HEK293 (cell line): ENCODE measurements at regions not wholly inside any gene's neighbourhood (a gene's known extent, or its start where the extent isn't known, plus 50 kb on each side); places are given as distances from the start of the nearest gene placed in this dataset.

Experiments
- CTCF ChIA-PET: fragments of 350-600 bp; formaldehyde crosslinking; extraction: SDS; loops from one replicate; lab custom pipeline; 2021; ENCODE audit warnings: antibody characterized with exemption; lab: Yijun Ruan, JAX
- POLR2A ChIA-PET: fragments of 300-600 bp; formaldehyde crosslinking; extraction: SDS; loops from one replicate; lab custom pipeline; 2020; ENCODE audit warnings: antibody characterized with exemption, inconsistent platforms; lab: Yijun Ruan, JAX
- H3K27ac ChIP-seq: fragments of 200-500 bp; sonication (Bioruptor generic); 2 replicates; pipeline ENCODE4 v1.5.1; 2014; ENCODE audit warnings: low read depth, low read length, control low read depth, inconsistent platforms; ENCODE audit errors: extremely low read depth
- H3K36me3 ChIP-seq, 2 experiments: fragments of 200-500 bp in 1 of 2; sonication (Bioruptor generic) in 1 of 2; 1 replicate in 1 of 2; 2 replicates in 1 of 2; pipeline ENCODE4 v1.5.1; 2014 to 2017; ENCODE audit warnings: inconsistent platforms in 2 of 2, low read length in 2 of 2; ENCODE audit not compliant: control insufficient read depth in 2 of 2, insufficient read depth in 1 of 2
- H3K4me1 ChIP-seq: fragments of 200-500 bp; sonication (Bioruptor generic); 2 replicates; pipeline ENCODE4 v1.5.1; 2014; ENCODE audit warnings: mild to moderate bottlenecking, low read length, inconsistent platforms; ENCODE audit not compliant: control insufficient read depth, insufficient read depth
- H3K4me3 ChIP-seq: 2 replicates; pipeline ENCODE4 v1.5.1; 2011; ENCODE audit warnings: low read depth, mild to moderate bottlenecking, control low read depth, low read length, moderate library complexity
- H3K9me3 ChIP-seq: fragments of 200-500 bp; sonication (Bioruptor generic); 2 replicates; pipeline ENCODE4 v1.5.1; 2014; ENCODE audit warnings: low read depth, low read length, inconsistent platforms; ENCODE audit not compliant: control insufficient read depth, insufficient read depth
- BCL6B ChIP-seq: fragments of 450-650 bp; formaldehyde crosslinking; IDR thresholded peaks from 2 replicates; pipeline ENCODE4 v1.5.1; 2017; ENCODE audit warnings: missing biosample characterization, missing genetic modification characterization
- INSM2 ChIP-seq: fragments of 450-650 bp; formaldehyde crosslinking; IDR thresholded peaks from 2 replicates; pipeline ENCODE4 v1.5.1; 2016; ENCODE audit warnings: missing biosample characterization, missing genetic modification characterization
- KLF9 ChIP-seq: fragments of 450-650 bp; formaldehyde crosslinking; IDR thresholded peaks from 2 replicates; pipeline ENCODE4 v1.5.1; 2016; ENCODE audit warnings: missing biosample characterization, missing genetic modification characterization, low read depth
- MYNN ChIP-seq: fragments of 450-650 bp; formaldehyde crosslinking; IDR thresholded peaks from 2 replicates; pipeline ENCODE4 v1.5.1; 2016; ENCODE audit warnings: missing biosample characterization, missing genetic modification characterization, borderline replicate concordance
- TSHZ1 ChIP-seq: fragments of 450-650 bp; formaldehyde crosslinking; IDR thresholded peaks from 2 replicates; pipeline ENCODE4 v1.5.1; 2016; ENCODE audit warnings: missing biosample characterization, missing genetic modification characterization, borderline replicate concordance
- YY1 ChIP-seq: fragments of 450-650 bp; formaldehyde crosslinking; IDR thresholded peaks from 2 replicates; pipeline ENCODE4 v1.5.1; 2018; ENCODE audit warnings: missing biosample characterization, missing genetic modification characterization
- ZBTB10 ChIP-seq: fragments of 450-650 bp; formaldehyde crosslinking; IDR thresholded peaks from 2 replicates; pipeline ENCODE4 v1.5.1; 2016; ENCODE audit warnings: missing biosample characterization, missing genetic modification characterization
- ZBTB21 ChIP-seq: fragments of 450-650 bp; formaldehyde crosslinking; IDR thresholded peaks from 2 replicates; pipeline ENCODE4 v1.5.1; 2017; ENCODE audit warnings: missing biosample characterization, missing genetic modification characterization
- ZNF132 ChIP-seq: fragments of 450-650 bp; formaldehyde crosslinking; IDR thresholded peaks from 2 replicates; pipeline ENCODE4 v1.5.1; 2017; ENCODE audit warnings: missing biosample characterization, missing genetic modification characterization, borderline replicate concordance
- ZNF2 ChIP-seq: fragments of 450-650 bp; formaldehyde crosslinking; IDR thresholded peaks from 2 replicates; pipeline ENCODE4 v1.5.1; 2016; ENCODE audit warnings: missing biosample characterization, missing genetic modification characterization
- ZNF223 ChIP-seq: fragments of 450-650 bp; formaldehyde crosslinking; IDR thresholded peaks from 2 replicates; pipeline ENCODE4 v1.5.1; 2016; ENCODE audit warnings: missing biosample characterization, missing genetic modification characterization
- ZNF248 ChIP-seq: fragments of 450-650 bp; formaldehyde crosslinking; IDR thresholded peaks from 2 replicates; pipeline ENCODE4 v1.5.1; 2017; ENCODE audit warnings: missing biosample characterization, missing genetic modification characterization
- ZNF266 ChIP-seq: fragments of 450-650 bp; formaldehyde crosslinking; IDR thresholded peaks from 2 replicates; pipeline ENCODE4 v1.5.1; 2016; ENCODE audit warnings: missing biosample characterization, missing genetic modification characterization, low read depth
- ZNF335 ChIP-seq: fragments of 450-650 bp; formaldehyde crosslinking; conservative IDR thresholded peaks from 2 replicates; pipeline ENCODE4 v1.5.1; 2016; ENCODE audit warnings: missing biosample characterization, missing genetic modification characterization
- ZNF433 ChIP-seq: fragments of 450-650 bp; formaldehyde crosslinking; IDR thresholded peaks from 2 replicates; pipeline ENCODE4 v1.5.1; 2016; ENCODE audit warnings: missing biosample characterization, missing genetic modification characterization, low read depth
- ZNF48 ChIP-seq: fragments of 450-650 bp; formaldehyde crosslinking; IDR thresholded peaks from 2 replicates; pipeline ENCODE4 v1.5.1; 2016; ENCODE audit warnings: missing biosample characterization, missing genetic modification characterization
- ZNF621 ChIP-seq: fragments of 450-650 bp; formaldehyde crosslinking; IDR thresholded peaks from 2 replicates; pipeline ENCODE4 v1.5.1; 2017; ENCODE audit warnings: missing biosample characterization, missing genetic modification characterization
- ZNF629 ChIP-seq: fragments of 450-650 bp; formaldehyde crosslinking; IDR thresholded peaks from 2 replicates; pipeline ENCODE4 v1.5.1; 2017; ENCODE audit warnings: missing biosample characterization, missing genetic modification characterization
- ZNF658 ChIP-seq: fragments of 450-650 bp; formaldehyde crosslinking; IDR thresholded peaks from 2 replicates; pipeline ENCODE4; 2016; ENCODE audit warnings: missing biosample characterization, missing genetic modification characterization
- ZNF670 ChIP-seq: fragments of 450-650 bp; formaldehyde crosslinking; IDR thresholded peaks from 2 replicates; pipeline ENCODE4 v1.5.1; 2016; ENCODE audit warnings: missing biosample characterization, missing genetic modification characterization, low read depth
- ZNF76 ChIP-seq: fragments of 450-650 bp; formaldehyde crosslinking; IDR thresholded peaks from 2 replicates; pipeline ENCODE4; 2016; ENCODE audit warnings: low read depth, missing biosample characterization, missing genetic modification characterization, borderline replicate concordance
- ZSCAN30 ChIP-seq: fragments of 450-650 bp; IDR thresholded peaks from 2 replicates; pipeline ENCODE4 v1.5.1; 2018; ENCODE audit warnings: missing biosample characterization, mild to moderate bottlenecking, missing genetic modification characterization, moderate library complexity

- no peak overlapping the region for H3K4me3 ChIP-seq
- no peak overlapping the region for H3K27ac ChIP-seq
- no peaks in the 10 kb centered on the region for H3K9me3 ChIP-seq
- no peak for TF ChIP-seq TSHZ1 (tag by site-specific recombination)
- TF ChIP-seq ZNF658 (tag by site-specific recombination), result no peak
- TF ChIP-seq ZNF621, result no peak
- no peak for TF ChIP-seq ZSCAN30 (tag by site-specific recombination)
- no peak for TF ChIP-seq ZNF266
- no peak for TF ChIP-seq BCL6B (tag by site-specific recombination)
- no peak for TF ChIP-seq MYNN (tag by site-specific recombination)
- TF ChIP-seq ZBTB21 (tag by site-specific recombination), result no peak
- no peak for TF ChIP-seq ZNF2 (tag by site-specific recombination)
- TF ChIP-seq ZNF223, result no peak
- TF ChIP-seq, all 188 proteins: peak for 0
- no peaks in the 10 kb centered on the region for H3K36me3 ChIP-seq
- ChIA-PET CTCF (interaction anchor here (0.7 to 1.1 kb wide), 2 partner anchors 41 to 72 kb away, joined by 3 to 4 read pairs; no protein-coding TSS in a partner anchor), POLR2A (no interaction called here)
- no peaks in the 10 kb centered on the region for H3K4me1 ChIP-seq
Observed at GRCh38 chr1:13929313-13929712, 229.3 kb downstream of the PRDM2 start.

DNA sequence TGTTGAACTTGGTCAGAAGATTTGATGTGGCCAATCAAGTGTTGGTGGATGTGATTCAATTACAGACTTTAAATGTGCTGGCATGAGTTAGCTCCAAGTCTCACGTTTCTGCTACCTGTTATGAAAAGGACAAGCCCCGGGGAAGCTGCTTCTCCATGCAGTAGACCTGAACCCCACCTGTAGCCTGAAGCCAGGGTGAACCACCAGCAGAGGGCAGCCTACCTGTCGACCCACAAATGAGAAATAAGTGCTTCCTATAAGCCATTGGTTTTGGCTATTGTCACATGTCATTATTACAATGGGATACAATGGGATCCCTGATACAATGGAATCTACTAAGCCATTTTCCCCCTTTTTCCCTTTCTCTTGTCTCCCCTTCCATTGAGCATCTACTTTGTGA is 230.2 kb downstream of the PRDM2 start:
- Histone ChIP-seq H3K36me3 (no peaks in the 10 kb centered on the region), H3K4me3 (no peak overlapping the region)
- POLR2A ChIA-PET, result no interaction called here
- no peak for TF ChIP-seq ZNF248 (tag by site-specific recombination)
- TF ChIP-seq, all 188 proteins: peak for 0
- no peaks in the 10 kb centered on the region for H3K4me1 ChIP-seq
- no peaks in the 10 kb centered on the region for H3K9me3 ChIP-seq
- CTCF ChIA-PET, result interaction anchor here (0.7 kb wide), 2 partner anchors 33 to 1598 kb away, joined by 3 to 6 read pairs; no protein-coding TSS in a partner anchor
- H3K27ac ChIP-seq, result no peak overlapping the region

DNA sequence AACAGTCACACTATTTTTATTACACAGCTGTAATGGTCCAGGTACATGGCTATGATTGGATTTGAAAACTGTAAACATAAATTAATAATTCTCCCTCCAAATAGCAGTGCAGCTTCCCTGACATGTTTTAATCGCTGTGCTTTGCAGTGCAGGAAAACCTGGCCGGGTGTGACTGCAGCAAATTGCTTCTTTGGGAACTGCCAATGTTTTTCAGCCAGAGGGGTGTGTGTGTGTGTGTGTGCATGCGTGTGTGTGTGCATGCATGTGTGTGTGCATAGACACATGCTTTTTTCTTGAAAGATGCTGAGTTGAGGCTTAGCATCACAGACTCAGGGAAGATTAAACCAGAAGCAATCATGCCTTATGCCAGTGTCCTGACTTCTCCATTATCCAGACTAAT is 231.2 kb downstream of the PRDM2 start:
- ChIA-PET CTCF (interaction anchor here (1.2 kb wide), 1 partner anchor 496 kb away, joined by 3 read pairs; no protein-coding TSS in a partner anchor), POLR2A (no interaction called here)
- Histone ChIP-seq H3K27ac (no peak overlapping the region), H3K4me3 (no peak overlapping the region), H3K36me3 (no peaks in the 10 kb centered on the region), H3K9me3 (no peaks in the 10 kb centered on the region), H3K4me1 (no peaks in the 10 kb centered on the region)
- TF ChIP-seq ZNF670 (tag by site-specific recombination) (no peak), ZBTB10 (tag by site-specific recombination) (no peak), KLF9 (tag by site-specific recombination) (no peak), ZNF433 (tag by site-specific recombination) (no peak), YY1 (tag by site-specific recombination) (no peak), ZNF76 (no peak), BCL6B (tag by site-specific recombination) (no peak), ZNF132 (tag by site-specific recombination) (no peak), INSM2 (no peak), ZNF629 (tag by site-specific recombination) (no peak), ZNF335 (tag by site-specific recombination) (no peak), ZNF48 (no peak)
